Liver (tissue), 8 donors: ENCODE measurements at regions not wholly inside any gene's neighbourhood (a gene's known extent, or its start where the extent isn't known, plus 50 kb on each side); places are given as distances from the start of the nearest gene placed in this dataset.

ENCODE experiments used
- DNase-seq: peaks from one replicate; pipeline ENCODE4 v3.0.0-alpha.2; 2017; ENCODE audit warnings: low spot score
- H3K27ac ChIP-seq, 2 donors: one replicate each; pipeline ENCODE4 v1.7.0; 2013; ENCODE audit warnings: inconsistent platforms in 2 of 2, low read length in 2 of 2, control low read depth in 1 of 2, low read depth in 1 of 2, mild to moderate bottlenecking in 1 of 2
- H3K27me3 ChIP-seq, 4 donors: one replicate each; pipeline versions ENCODE4 v1.6.1 to v1.7.0; 2013; ENCODE audit warnings: low read length in 3 of 4, inconsistent platforms in 1 of 4, mild to moderate bottlenecking in 1 of 4, moderate library complexity in 1 of 4; ENCODE audit not compliant: control insufficient read depth in 4 of 4, insufficient read depth in 4 of 4
- H3K36me3 ChIP-seq, 4 donors: one replicate each; pipeline versions ENCODE4 v1.6.1 to v1.7.0; 2013; ENCODE audit warnings: low read length in 3 of 4, mild to moderate bottlenecking in 3 of 4, low read depth in 1 of 4, moderate library complexity in 1 of 4; ENCODE audit not compliant: control insufficient read depth in 4 of 4, insufficient read depth in 3 of 4
- H3K4me1 ChIP-seq, 4 donors: one replicate each; pipeline versions ENCODE4 v1.6.1 to v1.7.0; 2013; ENCODE audit warnings: low read length in 3 of 4, mild to moderate bottlenecking in 3 of 4, moderate library complexity in 1 of 4; ENCODE audit not compliant: control insufficient read depth in 4 of 4, insufficient read depth in 4 of 4
- H3K4me3 ChIP-seq, 3 donors: one replicate each; pipeline versions ENCODE4 v1.6.1 to v1.7.0; 2013; ENCODE audit warnings: low read length in 3 of 3, control low read depth in 1 of 3, low read depth in 1 of 3, mild to moderate bottlenecking in 1 of 3
- H3K9ac ChIP-seq, 2 donors: one replicate each; pipeline ENCODE4 v1.7.0; 2013; ENCODE audit warnings: low read length in 2 of 2, mild to moderate bottlenecking in 2 of 2, moderate library complexity in 2 of 2, control low read depth in 1 of 2, low read depth in 1 of 2
- H3K9me3 ChIP-seq, 4 donors: one replicate each; pipeline versions ENCODE4 v1.6.1 to v1.7.0; 2013; ENCODE audit warnings: low read length in 3 of 4; ENCODE audit not compliant: control insufficient read depth in 4 of 4
- EGR1 ChIP-seq, 2 donors: IDR thresholded peaks; 2 replicates each; pipeline ENCODE4 v1.6.1; 2016 to 2018; ENCODE audit warnings: antibody characterized with exemption in 2 of 2, low read depth in 2 of 2
- FOXA1 ChIP-seq: IDR thresholded peaks from 2 replicates; pipeline ENCODE4 v1.6.1; 2016; ENCODE audit warnings: antibody characterized with exemption
- FOXA2 ChIP-seq: IDR thresholded peaks from 2 replicates; pipeline ENCODE4 v1.6.1; 2016; ENCODE audit warnings: antibody characterized with exemption
- GABPA ChIP-seq, 2 donors: IDR thresholded peaks in 1 of 2; conservative IDR thresholded peaks in 1 of 2; 2 replicates each; pipeline ENCODE4 v1.6.1; 2016; ENCODE audit warnings: antibody characterized with exemption in 2 of 2, mild to moderate bottlenecking in 1 of 2, moderate library complexity in 1 of 2
- HNF4A ChIP-seq, 2 donors: conservative IDR thresholded peaks; 2 replicates each; pipeline ENCODE4 v1.6.1; 2016; ENCODE audit warnings: antibody characterized with exemption in 2 of 2, mild to moderate bottlenecking in 2 of 2
- JUND ChIP-seq, 2 donors: IDR thresholded peaks; 2 replicates each; pipeline ENCODE4 v1.6.1; 2016; ENCODE audit warnings: antibody characterized with exemption in 2 of 2
- NR2F2 ChIP-seq: IDR thresholded peaks from 2 replicates; pipeline ENCODE4 v1.6.1; 2016; ENCODE audit warnings: antibody characterized with exemption
- RAD21 ChIP-seq, 2 donors: IDR thresholded peaks; 2 replicates each; pipeline ENCODE4 v1.6.1; 2016; ENCODE audit warnings: antibody characterized with exemption in 2 of 2, mild to moderate bottlenecking in 2 of 2
- RXRA ChIP-seq, 2 donors: IDR thresholded peaks; 2 replicates each; pipeline ENCODE4 v1.6.1; 2017 to 2018; ENCODE audit warnings: antibody characterized with exemption in 2 of 2, mild to moderate bottlenecking in 1 of 2
- SP1 ChIP-seq: IDR thresholded peaks from 2 replicates; pipeline ENCODE4 v1.6.1; 2018; ENCODE audit warnings: antibody characterized with exemption, mild to moderate bottlenecking
- TAF1 ChIP-seq: conservative IDR thresholded peaks from 2 replicates; pipeline ENCODE4 v1.6.1; 2016; ENCODE audit warnings: antibody characterized with exemption, mild to moderate bottlenecking
- YY1 ChIP-seq: IDR thresholded peaks from 2 replicates; pipeline ENCODE4 v1.6.1; 2016; ENCODE audit warnings: antibody characterized with exemption, mild to moderate bottlenecking
- WGBS: extraction: QIAGEN DNeasy Blood & Tissue Kit; methylation state at CpG from one replicate; pipeline ENCODE4 v1.1.7; 2013; 5-methylcytosine and 5-hydroxymethylcytosine counted together
- TF ChIP-seq, protein P1 (sequence below): IDR thresholded peaks from 2 replicates; pipeline ENCODE4 v1.6.1; 2016; ENCODE audit warnings: antibody characterized with exemption
- TF ChIP-seq, protein P2 (sequence below): IDR thresholded peaks from 2 replicates; pipeline ENCODE4 v1.6.1; 2016; ENCODE audit warnings: antibody characterized with exemption
- TF ChIP-seq, protein P3 (sequence below): IDR thresholded peaks from 2 replicates; pipeline ENCODE4 v1.6.1; 2016; ENCODE audit warnings: antibody characterized with exemption
- TF ChIP-seq, protein P4 (sequence below): IDR thresholded peaks from 2 replicates; pipeline ENCODE4 v1.6.1; 2016; ENCODE audit warnings: antibody characterized with exemption, mild to moderate bottlenecking
- TF ChIP-seq, protein P5 (sequence below): fragments of 150-350 bp; IDR thresholded peaks from 2 replicates; pipeline ENCODE4 v1.5.1; 2017; ENCODE audit warnings: improper control_type of control experiment, low read depth, low read length; ENCODE audit not compliant: missing input control
- donor health status: healthy.
- donor health status: healthy.
- donor health status: healthy.
- donor health status: healthy.
- donor health status: healthy.

DNA sequence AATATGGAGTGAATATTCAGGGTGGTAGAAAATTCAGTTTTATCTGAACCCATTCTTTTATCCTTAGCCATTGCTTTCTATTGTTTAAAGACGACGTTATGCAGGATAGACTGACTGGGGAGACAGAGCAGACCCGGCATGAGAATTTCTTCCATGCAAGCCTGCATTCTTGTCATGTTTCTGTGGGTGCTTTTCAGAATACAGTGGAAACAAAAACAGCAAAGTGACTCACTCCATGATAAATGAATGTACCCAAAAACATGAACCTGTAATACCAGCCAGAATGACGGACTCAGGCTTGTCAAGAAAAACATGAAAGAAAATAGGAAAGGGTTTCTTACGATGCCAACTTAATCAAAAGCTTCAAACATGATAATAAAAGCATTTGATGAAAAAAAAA lies 924.0 kb downstream of the EFNB2 start:
- H3K4me1 ChIP-seq = no peaks in the 10 kb centered on the region
- H3K27ac ChIP-seq = no peak overlapping the region
- peaks cover 0 to 8% (median 0%) of the 10 kb centered on the region in 4 donors for H3K27me3 ChIP-seq
- TF ChIP-seq FOXA2 (no peak), YY1 (no peak), RXRA (IDR thresholded peaks at IDR 0.05) (no peak), JUND (IDR thresholded peaks at IDR 0.05) (no peak), TAF1 (no peak), GABPA (IDR thresholded peaks at IDR 0.05 in 1 of 2, conservative IDR thresholded peaks at IDR 0.05 in 1 of 2) (no peak), NR2F2 (no peak), RAD21 (IDR thresholded peaks at IDR 0.05) (no peak), HNF4A (conservative IDR thresholded peaks at IDR 0.05) (no peak), EGR1 (IDR thresholded peaks at IDR 0.05; ENCODE audit: low read depth in 2 of 2) (no peak), FOXA1 (no peak), SP1 (no peak)
- TF ChIP-seq, protein P1, sequence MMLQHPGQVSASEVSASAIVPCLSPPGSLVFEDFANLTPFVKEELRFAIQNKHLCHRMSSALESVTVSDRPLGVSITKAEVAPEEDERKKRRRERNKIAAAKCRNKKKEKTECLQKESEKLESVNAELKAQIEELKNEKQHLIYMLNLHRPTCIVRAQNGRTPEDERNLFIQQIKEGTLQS = no peak
- TF ChIP-seq, protein P2, sequence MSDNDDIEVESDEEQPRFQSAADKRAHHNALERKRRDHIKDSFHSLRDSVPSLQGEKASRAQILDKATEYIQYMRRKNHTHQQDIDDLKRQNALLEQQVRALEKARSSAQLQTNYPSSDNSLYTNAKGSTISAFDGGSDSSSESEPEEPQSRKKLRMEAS = no peak
- TF ChIP-seq, protein P3, sequence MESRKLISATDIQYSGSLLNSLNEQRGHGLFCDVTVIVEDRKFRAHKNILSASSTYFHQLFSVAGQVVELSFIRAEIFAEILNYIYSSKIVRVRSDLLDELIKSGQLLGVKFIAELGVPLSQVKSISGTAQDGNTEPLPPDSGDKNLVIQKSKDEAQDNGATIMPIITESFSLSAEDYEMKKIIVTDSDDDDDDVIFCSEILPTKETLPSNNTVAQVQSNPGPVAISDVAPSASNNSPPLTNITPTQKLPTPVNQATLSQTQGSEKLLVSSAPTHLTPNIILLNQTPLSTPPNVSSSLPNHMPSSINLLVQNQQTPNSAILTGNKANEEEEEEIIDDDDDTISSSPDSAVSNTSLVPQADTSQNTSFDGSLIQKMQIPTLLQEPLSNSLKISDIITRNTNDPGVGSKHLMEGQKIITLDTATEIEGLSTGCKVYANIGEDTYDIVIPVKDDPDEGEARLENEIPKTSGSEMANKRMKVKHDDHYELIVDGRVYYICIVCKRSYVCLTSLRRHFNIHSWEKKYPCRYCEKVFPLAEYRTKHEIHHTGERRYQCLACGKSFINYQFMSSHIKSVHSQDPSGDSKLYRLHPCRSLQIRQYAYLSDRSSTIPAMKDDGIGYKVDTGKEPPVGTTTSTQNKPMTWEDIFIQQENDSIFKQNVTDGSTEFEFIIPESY = no peak
- TF ChIP-seq, protein P4, sequence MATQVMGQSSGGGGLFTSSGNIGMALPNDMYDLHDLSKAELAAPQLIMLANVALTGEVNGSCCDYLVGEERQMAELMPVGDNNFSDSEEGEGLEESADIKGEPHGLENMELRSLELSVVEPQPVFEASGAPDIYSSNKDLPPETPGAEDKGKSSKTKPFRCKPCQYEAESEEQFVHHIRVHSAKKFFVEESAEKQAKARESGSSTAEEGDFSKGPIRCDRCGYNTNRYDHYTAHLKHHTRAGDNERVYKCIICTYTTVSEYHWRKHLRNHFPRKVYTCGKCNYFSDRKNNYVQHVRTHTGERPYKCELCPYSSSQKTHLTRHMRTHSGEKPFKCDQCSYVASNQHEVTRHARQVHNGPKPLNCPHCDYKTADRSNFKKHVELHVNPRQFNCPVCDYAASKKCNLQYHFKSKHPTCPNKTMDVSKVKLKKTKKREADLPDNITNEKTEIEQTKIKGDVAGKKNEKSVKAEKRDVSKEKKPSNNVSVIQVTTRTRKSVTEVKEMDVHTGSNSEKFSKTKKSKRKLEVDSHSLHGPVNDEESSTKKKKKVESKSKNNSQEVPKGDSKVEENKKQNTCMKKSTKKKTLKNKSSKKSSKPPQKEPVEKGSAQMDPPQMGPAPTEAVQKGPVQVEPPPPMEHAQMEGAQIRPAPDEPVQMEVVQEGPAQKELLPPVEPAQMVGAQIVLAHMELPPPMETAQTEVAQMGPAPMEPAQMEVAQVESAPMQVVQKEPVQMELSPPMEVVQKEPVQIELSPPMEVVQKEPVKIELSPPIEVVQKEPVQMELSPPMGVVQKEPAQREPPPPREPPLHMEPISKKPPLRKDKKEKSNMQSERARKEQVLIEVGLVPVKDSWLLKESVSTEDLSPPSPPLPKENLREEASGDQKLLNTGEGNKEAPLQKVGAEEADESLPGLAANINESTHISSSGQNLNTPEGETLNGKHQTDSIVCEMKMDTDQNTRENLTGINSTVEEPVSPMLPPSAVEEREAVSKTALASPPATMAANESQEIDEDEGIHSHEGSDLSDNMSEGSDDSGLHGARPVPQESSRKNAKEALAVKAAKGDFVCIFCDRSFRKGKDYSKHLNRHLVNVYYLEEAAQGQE = no peak
- H3K9me3 ChIP-seq = no peaks in the 10 kb centered on the region
- 43% methylated on average over 5 of the region's 5 CpGs for WGBS
- no peaks in the 10 kb centered on the region for H3K36me3 ChIP-seq
- no peak overlapping the region for H3K9ac ChIP-seq
- no peak overlapping the region for H3K4me3 ChIP-seq
- DNase-seq = no peak

DNA sequence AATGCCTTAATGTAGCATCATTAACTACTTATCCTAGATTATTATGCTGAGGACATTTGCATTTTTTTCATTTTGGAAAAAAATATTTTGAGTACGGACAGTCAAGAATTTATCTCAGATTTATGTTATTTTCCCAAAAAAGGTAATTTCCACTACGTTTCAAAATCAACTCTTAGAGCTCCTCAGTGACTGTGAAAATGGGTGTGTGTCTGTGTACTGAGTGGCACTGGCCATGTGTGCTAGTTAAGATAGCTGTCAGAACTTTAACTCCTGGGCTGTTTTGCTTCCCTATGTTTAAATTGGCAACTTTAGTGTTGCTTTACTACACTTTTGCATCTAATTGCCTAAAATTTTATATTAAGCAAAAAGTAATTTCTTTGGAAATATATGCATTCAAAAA lies 927.4 kb downstream of the EFNB2 start:
- Histone ChIP-seq H3K27me3 (peaks cover 0 to 8% (median 0%) of the 10 kb centered on the region in 4 donors), H3K36me3 (no peaks in the 10 kb centered on the region), H3K27ac (no peak overlapping the region), H3K9me3 (no peaks in the 10 kb centered on the region), H3K9ac (no peak overlapping the region), H3K4me1 (no peaks in the 10 kb centered on the region), H3K4me3 (no peak overlapping the region)
- no peak for DNase-seq
- 41% methylated on average over 2 of the region's 2 CpGs for WGBS
- no peak for TF ChIP-seq RAD21 (IDR thresholded peaks at IDR 0.05)
- TF ChIP-seq JUND (IDR thresholded peaks at IDR 0.05) = no peak
- no peak for TF ChIP-seq NR2F2
- TF ChIP-seq, protein P5, sequence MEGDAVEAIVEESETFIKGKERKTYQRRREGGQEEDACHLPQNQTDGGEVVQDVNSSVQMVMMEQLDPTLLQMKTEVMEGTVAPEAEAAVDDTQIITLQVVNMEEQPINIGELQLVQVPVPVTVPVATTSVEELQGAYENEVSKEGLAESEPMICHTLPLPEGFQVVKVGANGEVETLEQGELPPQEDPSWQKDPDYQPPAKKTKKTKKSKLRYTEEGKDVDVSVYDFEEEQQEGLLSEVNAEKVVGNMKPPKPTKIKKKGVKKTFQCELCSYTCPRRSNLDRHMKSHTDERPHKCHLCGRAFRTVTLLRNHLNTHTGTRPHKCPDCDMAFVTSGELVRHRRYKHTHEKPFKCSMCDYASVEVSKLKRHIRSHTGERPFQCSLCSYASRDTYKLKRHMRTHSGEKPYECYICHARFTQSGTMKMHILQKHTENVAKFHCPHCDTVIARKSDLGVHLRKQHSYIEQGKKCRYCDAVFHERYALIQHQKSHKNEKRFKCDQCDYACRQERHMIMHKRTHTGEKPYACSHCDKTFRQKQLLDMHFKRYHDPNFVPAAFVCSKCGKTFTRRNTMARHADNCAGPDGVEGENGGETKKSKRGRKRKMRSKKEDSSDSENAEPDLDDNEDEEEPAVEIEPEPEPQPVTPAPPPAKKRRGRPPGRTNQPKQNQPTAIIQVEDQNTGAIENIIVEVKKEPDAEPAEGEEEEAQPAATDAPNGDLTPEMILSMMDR = no peak
- no peak for TF ChIP-seq FOXA1
- no peak for TF ChIP-seq HNF4A (conservative IDR thresholded peaks at IDR 0.05)
- TF ChIP-seq RXRA (IDR thresholded peaks at IDR 0.05) = no peak
- TF ChIP-seq FOXA2 = no peak
- no peak for TF ChIP-seq TAF1
- TF ChIP-seq, protein P2 = no peak
